HepG2 (cell line): ENCODE measurements at regions not wholly inside any gene's neighbourhood (a gene's known extent, or its start where the extent isn't known, plus 50 kb on each side); places are given as distances from the start of the nearest gene placed in this dataset.
A peak's percentile ranks its signal among the peaks of the same experiment; 100 is the strongest.

Source experiments
- BCL6 ChIP-seq: IDR thresholded peaks from 2 replicates; pipeline ENCODE4 v1.6.1; 2016; ENCODE audit warnings: missing genetic modification reagents, missing compliant biosample characterization
- CEBPG ChIP-seq: IDR thresholded peaks from 2 replicates; pipeline ENCODE4 v1.6.1; 2016
- MXI1 ChIP-seq: IDR thresholded peaks from 3 replicates; pipeline ENCODE4 v1.6.1; 2012; ENCODE audit warnings: low read depth, low read length, inconsistent platforms, borderline replicate concordance
- NCOR1 ChIP-seq: fragments of 200-600 bp; sonication (generic); IDR thresholded peaks from 2 replicates; pipeline ENCODE4 v1.7.0; 2017; ENCODE audit warnings: antibody characterized with exemption, low read length, borderline replicate concordance
- NFE2L2 ChIP-seq: fragments of 150-350 bp; IDR thresholded peaks from 2 replicates; pipeline ENCODE4 v1.6.1; 2014; ENCODE audit warnings: low read length
- RFXANK ChIP-seq: IDR thresholded peaks from 2 replicates; pipeline ENCODE4 v1.6.1; 2016
- SRSF4 ChIP-seq: fragments of 200-400 bp; formaldehyde crosslinking; IDR thresholded peaks from one replicate; pipeline ENCODE4 v1.6.1; 2018; ENCODE audit warnings: mild to moderate bottlenecking, low read depth, low read length, moderate library complexity; ENCODE audit not compliant: poor library complexity, severe bottlenecking
- YEATS2 ChIP-seq: sonication (generic); formaldehyde crosslinking; IDR thresholded peaks from 2 replicates; pipeline ENCODE4 v1.4.0; 2020; ENCODE audit warnings: missing genetic modification reagents, borderline replicate concordance
- ZNF354B ChIP-seq: sonication (generic); formaldehyde crosslinking; IDR thresholded peaks from 2 replicates; pipeline ENCODE4 v1.8.0; 2022; ENCODE audit warnings: mild to moderate bottlenecking, missing genetic modification reagents
- TF ChIP-seq, protein P1 (sequence below), 2 experiments: fragments of 450-650 bp in 1 of 2; sonication (generic) in 1 of 2; formaldehyde crosslinking; IDR thresholded peaks; 2 replicates each; pipeline versions ENCODE4 v1.5.0 to v1.8.0; 2020 to 2022; ENCODE audit warnings: mild to moderate bottlenecking in 1 of 2, missing genetic modification reagents in 1 of 2
- TF ChIP-seq, protein P2 (sequence below): IDR thresholded peaks from 2 replicates; pipeline ENCODE4 v1.6.1; 2018; ENCODE audit warnings: missing genetic modification reagents
- TF ChIP-seq, protein P3 (sequence below): sonication (generic); formaldehyde crosslinking; IDR thresholded peaks from 2 replicates; pipeline ENCODE4 v1.4.0; 2020; ENCODE audit warnings: missing genetic modification reagents, mild to moderate bottlenecking, borderline replicate concordance
- TF ChIP-seq, protein P4 (sequence below): sonication (generic); formaldehyde crosslinking; IDR thresholded peaks from 2 replicates; pipeline ENCODE4 v1.4.0; 2020; ENCODE audit warnings: missing genetic modification reagents, borderline replicate concordance
- TF ChIP-seq, protein P5 (sequence below): sonication (generic); formaldehyde crosslinking; IDR thresholded peaks from 2 replicates; pipeline ENCODE4 v1.4.0; 2020; ENCODE audit warnings: mild to moderate bottlenecking, missing genetic modification reagents
- TF ChIP-seq, protein P6 (sequence below): sonication (generic); formaldehyde crosslinking; IDR thresholded peaks from 2 replicates; pipeline ENCODE4 v1.4.0; 2020; ENCODE audit warnings: missing genetic modification reagents

DNA sequence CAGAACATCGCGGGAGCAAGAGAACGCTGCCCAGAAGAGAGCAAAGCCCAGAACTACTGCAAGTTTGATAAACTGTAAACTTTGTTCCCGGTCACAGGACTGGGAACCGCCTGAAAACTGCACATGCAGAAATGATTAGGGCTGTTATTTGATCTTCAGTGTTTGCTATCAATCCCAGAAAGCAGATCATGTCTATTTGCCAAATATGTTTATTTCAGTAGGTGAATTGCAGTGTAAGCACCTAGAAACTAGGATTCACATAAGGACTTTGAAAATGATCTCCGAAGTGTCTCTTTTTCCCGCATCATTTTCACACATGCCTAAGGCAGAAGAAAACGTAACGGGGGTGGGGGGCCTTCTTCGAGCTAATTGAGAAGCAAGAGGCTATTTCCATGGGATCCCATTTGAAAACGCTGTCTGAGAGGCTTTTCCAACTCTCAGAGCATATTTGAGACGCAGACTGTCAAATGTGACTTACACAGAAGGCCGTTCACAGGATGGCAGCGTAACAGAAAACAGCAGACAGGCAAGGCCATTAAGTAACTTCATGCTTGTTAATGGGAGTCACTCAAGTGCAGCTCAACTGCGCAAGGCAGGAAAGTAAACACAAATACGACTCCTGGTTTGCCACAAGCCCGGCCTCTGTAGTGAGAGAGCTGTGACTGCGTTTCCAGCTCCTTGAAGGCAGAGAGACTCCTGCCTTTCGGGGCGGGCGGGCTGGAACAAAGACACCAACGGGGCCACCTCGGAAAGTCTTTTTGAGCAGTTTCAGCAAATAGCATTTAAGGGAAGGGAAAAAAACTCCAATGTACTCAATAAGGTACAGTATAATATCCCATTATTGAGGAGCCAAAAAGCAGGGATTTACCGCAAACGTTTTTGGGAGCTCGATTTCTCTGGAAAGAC lies 144.7 kb upstream of the ZNF217 start (continued):
- no peak for TF ChIP-seq SRSF4
- TF ChIP-seq, protein P1, sequence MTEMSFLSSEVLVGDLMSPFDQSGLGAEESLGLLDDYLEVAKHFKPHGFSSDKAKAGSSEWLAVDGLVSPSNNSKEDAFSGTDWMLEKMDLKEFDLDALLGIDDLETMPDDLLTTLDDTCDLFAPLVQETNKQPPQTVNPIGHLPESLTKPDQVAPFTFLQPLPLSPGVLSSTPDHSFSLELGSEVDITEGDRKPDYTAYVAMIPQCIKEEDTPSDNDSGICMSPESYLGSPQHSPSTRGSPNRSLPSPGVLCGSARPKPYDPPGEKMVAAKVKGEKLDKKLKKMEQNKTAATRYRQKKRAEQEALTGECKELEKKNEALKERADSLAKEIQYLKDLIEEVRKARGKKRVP (CRISPR knock-in tag; IDR thresholded peaks at IDR 0.05): peak in 1 of 2 experiments; percentile 82; a peak in 2 of 4 replicates
- peak; percentile 4; the same call in 1 of the 2 replicates for TF ChIP-seq NCOR1
- TF ChIP-seq, protein P2, sequence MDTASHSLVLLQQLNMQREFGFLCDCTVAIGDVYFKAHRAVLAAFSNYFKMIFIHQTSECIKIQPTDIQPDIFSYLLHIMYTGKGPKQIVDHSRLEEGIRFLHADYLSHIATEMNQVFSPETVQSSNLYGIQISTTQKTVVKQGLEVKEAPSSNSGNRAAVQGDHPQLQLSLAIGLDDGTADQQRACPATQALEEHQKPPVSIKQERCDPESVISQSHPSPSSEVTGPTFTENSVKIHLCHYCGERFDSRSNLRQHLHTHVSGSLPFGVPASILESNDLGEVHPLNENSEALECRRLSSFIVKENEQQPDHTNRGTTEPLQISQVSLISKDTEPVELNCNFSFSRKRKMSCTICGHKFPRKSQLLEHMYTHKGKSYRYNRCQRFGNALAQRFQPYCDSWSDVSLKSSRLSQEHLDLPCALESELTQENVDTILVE: peak; percentile 50; the same call in 1 of the 2 replicates
- TF ChIP-seq CEBPG (CRISPR knock-in tag): peak; percentile 86
- no peak for TF ChIP-seq NFE2L2
- TF ChIP-seq, protein P3, sequence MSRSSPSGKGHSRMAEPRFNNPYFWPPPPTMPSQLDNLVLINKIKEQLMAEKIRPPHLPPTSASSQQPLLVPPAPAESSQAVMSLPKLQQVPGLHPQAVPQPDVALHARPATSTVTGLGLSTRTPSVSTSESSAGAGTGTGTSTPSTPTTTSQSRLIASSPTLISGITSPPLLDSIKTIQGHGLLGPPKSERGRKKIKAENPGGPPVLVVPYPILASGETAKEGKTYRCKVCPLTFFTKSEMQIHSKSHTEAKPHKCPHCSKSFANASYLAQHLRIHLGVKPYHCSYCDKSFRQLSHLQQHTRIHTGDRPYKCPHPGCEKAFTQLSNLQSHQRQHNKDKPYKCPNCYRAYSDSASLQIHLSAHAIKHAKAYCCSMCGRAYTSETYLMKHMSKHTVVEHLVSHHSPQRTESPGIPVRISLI: peak; percentile 67
- peak; percentile 72; the same call in 1 of the 2 replicates for TF ChIP-seq YEATS2 (CRISPR knock-in tag)
- peak; percentile 80; the same call in 2 of the 3 replicates for TF ChIP-seq MXI1
- TF ChIP-seq, protein P4, sequence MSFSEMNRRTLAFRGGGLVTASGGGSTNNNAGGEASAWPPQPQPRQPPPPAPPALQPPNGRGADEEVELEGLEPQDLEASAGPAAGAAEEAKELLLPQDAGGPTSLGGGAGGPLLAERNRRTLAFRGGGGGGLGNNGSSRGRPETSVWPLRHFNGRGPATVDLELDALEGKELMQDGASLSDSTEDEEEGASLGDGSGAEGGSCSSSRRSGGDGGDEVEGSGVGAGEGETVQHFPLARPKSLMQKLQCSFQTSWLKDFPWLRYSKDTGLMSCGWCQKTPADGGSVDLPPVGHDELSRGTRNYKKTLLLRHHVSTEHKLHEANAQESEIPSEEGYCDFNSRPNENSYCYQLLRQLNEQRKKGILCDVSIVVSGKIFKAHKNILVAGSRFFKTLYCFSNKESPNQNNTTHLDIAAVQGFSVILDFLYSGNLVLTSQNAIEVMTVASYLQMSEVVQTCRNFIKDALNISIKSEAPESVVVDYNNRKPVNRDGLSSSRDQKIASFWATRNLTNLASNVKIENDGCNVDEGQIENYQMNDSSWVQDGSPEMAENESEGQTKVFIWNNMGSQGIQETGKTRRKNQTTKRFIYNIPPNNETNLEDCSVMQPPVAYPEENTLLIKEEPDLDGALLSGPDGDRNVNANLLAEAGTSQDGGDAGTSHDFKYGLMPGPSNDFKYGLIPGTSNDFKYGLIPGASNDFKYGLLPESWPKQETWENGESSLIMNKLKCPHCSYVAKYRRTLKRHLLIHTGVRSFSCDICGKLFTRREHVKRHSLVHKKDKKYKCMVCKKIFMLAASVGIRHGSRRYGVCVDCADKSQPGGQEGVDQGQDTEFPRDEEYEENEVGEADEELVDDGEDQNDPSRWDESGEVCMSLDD (CRISPR knock-in tag): no peak
- TF ChIP-seq ZNF354B (CRISPR knock-in tag): peak; percentile 72; the same call in 1 of the 2 replicates
- TF ChIP-seq, protein P5, sequence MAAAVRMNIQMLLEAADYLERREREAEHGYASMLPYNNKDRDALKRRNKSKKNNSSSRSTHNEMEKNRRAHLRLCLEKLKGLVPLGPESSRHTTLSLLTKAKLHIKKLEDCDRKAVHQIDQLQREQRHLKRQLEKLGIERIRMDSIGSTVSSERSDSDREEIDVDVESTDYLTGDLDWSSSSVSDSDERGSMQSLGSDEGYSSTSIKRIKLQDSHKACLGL: 0 out of 2 replicates have a peak, but pooled peaks have one; percentile 40
- TF ChIP-seq BCL6 (CRISPR knock-in tag): peak; percentile 88
- TF ChIP-seq, protein P6, sequence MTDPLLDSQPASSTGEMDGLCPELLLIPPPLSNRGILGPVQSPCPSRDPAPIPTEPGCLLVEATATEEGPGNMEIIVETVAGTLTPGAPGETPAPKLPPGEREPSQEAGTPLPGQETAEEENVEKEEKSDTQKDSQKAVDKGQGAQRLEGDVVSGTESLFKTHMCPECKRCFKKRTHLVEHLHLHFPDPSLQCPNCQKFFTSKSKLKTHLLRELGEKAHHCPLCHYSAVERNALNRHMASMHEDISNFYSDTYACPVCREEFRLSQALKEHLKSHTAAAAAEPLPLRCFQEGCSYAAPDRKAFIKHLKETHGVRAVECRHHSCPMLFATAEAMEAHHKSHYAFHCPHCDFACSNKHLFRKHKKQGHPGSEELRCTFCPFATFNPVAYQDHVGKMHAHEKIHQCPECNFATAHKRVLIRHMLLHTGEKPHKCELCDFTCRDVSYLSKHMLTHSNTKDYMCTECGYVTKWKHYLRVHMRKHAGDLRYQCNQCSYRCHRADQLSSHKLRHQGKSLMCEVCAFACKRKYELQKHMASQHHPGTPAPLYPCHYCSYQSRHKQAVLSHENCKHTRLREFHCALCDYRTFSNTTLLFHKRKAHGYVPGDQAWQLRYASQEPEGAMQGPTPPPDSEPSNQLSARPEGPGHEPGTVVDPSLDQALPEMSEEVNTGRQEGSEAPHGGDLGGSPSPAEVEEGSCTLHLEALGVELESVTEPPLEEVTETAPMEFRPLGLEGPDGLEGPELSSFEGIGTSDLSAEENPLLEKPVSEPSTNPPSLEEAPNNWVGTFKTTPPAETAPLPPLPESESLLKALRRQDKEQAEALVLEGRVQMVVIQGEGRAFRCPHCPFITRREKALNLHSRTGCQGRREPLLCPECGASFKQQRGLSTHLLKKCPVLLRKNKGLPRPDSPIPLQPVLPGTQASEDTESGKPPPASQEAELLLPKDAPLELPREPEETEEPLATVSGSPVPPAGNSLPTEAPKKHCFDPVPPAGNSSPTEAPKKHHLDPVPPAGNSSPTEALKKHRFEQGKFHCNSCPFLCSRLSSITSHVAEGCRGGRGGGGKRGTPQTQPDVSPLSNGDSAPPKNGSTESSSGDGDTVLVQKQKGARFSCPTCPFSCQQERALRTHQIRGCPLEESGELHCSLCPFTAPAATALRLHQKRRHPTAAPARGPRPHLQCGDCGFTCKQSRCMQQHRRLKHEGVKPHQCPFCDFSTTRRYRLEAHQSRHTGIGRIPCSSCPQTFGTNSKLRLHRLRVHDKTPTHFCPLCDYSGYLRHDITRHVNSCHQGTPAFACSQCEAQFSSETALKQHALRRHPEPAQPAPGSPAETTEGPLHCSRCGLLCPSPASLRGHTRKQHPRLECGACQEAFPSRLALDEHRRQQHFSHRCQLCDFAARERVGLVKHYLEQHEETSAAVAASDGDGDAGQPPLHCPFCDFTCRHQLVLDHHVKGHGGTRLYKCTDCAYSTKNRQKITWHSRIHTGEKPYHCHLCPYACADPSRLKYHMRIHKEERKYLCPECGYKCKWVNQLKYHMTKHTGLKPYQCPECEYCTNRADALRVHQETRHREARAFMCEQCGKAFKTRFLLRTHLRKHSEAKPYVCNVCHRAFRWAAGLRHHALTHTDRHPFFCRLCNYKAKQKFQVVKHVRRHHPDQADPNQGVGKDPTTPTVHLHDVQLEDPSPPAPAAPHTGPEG (CRISPR knock-in tag): peak; percentile 97
- TF ChIP-seq RFXANK (CRISPR knock-in tag): 0 out of 2 replicates have a peak, but pooled peaks have one; percentile 47
